Naive thymus-derived CD8-positive, alpha-beta T cell (primary cell): ENCODE measurements at regions not wholly inside any gene's neighbourhood (a gene's known extent, or its start where the extent isn't known, plus 50 kb on each side); places are given as distances from the start of the nearest gene placed in this dataset.
A peak's percentile ranks its signal among the peaks of the same experiment; 100 is the strongest.

Experiments
- ATAC-seq, 2 donors: fragments of 150-1000 bp; cut with Tn5 transposase in 1 of 2; sonication (Bioruptor Pico), chemical (Tn5 transposase) in 1 of 2; 1 replicate in 1 of 2; 2 replicates in 1 of 2; pipeline ENCODE4 v1.10.0; 2021; ENCODE audit warnings: mild to moderate bottlenecking in 2 of 2, moderate library complexity in 2 of 2
- POLR2A ChIA-PET: fragments of 350-600 bp; sonication (Branson Sonifier 250); formaldehyde crosslinking; loops from one replicate; lab custom pipeline; 2021; ENCODE audit warnings: antibody characterized with exemption; lab: Charles Lee
- DNase-seq, 10 donors: peaks; one replicate each; pipeline versions ENCODE4 v3.0.0 to v3.0.0-alpha.2; 2020 to 2022
- H3K27ac Mint-ChIP-seq, 10 donors: one replicate each; pipeline ENCODE4 v1.8.0; 2020 to 2022; ENCODE audit warnings: mild to moderate bottlenecking in 10 of 10, mixed read lengths in 10 of 10, moderate library complexity in 4 of 10, inconsistent platforms in 1 of 10
- H3K27me3 Mint-ChIP-seq, 5 donors: one replicate each; pipeline ENCODE4 v1.8.0; 2021 to 2022; ENCODE audit warnings: mixed read lengths in 5 of 5
- H3K36me3 Mint-ChIP-seq, 3 donors: one replicate each; pipeline ENCODE4 v1.8.0; 2020 to 2022; ENCODE audit warnings: mixed read lengths in 3 of 3, mild to moderate bottlenecking in 2 of 3, inconsistent platforms in 1 of 3
- H3K4me1 Mint-ChIP-seq, 4 donors: one replicate each; pipeline ENCODE4 v1.8.0; 2021 to 2022; ENCODE audit warnings: mixed read lengths in 4 of 4
- H3K4me3 Mint-ChIP-seq, 10 donors: one replicate each; pipeline ENCODE4 v1.8.0; 2020 to 2022; ENCODE audit warnings: mild to moderate bottlenecking in 10 of 10, mixed read lengths in 10 of 10, moderate library complexity in 6 of 10, inconsistent platforms in 1 of 10
- H3K9me3 Mint-ChIP-seq, 9 donors: one replicate each; pipeline ENCODE4 v1.8.0; 2020 to 2022; ENCODE audit warnings: mixed read lengths in 9 of 9, mild to moderate bottlenecking in 3 of 9, inconsistent platforms in 1 of 9, moderate library complexity in 1 of 9

GRCh38 chr1:222042120-222042519 is 300.2 kb upstream of the DUSP10 start:
- DNase-seq (no peak), ATAC-seq (no peak)
- POLR2A ChIA-PET: no interaction called here
- no peaks in the 10 kb centered on the region for H3K9me3 Mint-ChIP-seq
- no peak overlapping the region for H3K27ac Mint-ChIP-seq
- peaks cover 0 to 5% (median under 1%) of the 10 kb centered on the region in 5 donors for H3K27me3 Mint-ChIP-seq
- H3K4me1 Mint-ChIP-seq: peaks cover 0 to 3% (median 0%) of the 10 kb centered on the region in 4 donors
- H3K4me3 Mint-ChIP-seq: no peak overlapping the region
- no peaks in the 10 kb centered on the region for H3K36me3 Mint-ChIP-seq

- H3K27me3 Mint-ChIP-seq: peaks cover 0 to 10% (median 3%) of the 10 kb centered on the region in 5 donors
- ATAC-seq: no peak
- POLR2A ChIA-PET: no interaction called here
- DNase-seq: no peak
- no peak overlapping the region for H3K4me3 Mint-ChIP-seq
- no peak overlapping the region for H3K27ac Mint-ChIP-seq
- H3K9me3 Mint-ChIP-seq: no peaks in the 10 kb centered on the region
- H3K36me3 Mint-ChIP-seq: no peaks in the 10 kb centered on the region
- no peaks in the 10 kb centered on the region for H3K4me1 Mint-ChIP-seq
Observed at GRCh38 chr1:222040955-222041354, 299.1 kb upstream of the DUSP10 start.

GRCh38 chr1:222040121-222040805 is 298.4 kb upstream of the DUSP10 start:
- H3K27ac Mint-ChIP-seq: no peak overlapping the region

DNA sequence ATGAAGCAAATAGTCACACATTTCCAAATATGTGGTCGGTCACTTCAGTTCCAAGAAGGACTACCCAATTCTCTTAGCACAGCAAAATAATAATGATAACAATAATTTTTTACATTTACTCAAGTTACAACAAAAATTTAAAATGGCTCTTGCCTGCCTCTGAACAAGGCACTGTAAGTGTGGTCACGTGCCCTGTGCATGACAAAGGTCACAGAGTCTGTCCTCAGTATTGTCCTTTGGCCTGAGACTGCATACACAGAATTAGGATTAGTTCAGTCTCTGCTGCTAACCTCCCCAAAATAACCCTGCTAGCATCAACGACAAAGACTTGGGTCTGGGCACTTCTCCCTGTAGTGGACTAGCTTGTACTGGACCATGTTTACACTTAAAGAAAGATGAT is 297.1 kb upstream of the DUSP10 start:
- POLR2A ChIA-PET: no interaction called here
- H3K27ac Mint-ChIP-seq: no peak overlapping the region
- H3K9me3 Mint-ChIP-seq: no peaks in the 10 kb centered on the region
- H3K4me1 Mint-ChIP-seq: no peaks in the 10 kb centered on the region
- DNase-seq (no peak), ATAC-seq (no peak)
- no peaks in the 10 kb centered on the region for H3K36me3 Mint-ChIP-seq
- no peak overlapping the region for H3K4me3 Mint-ChIP-seq
- peaks cover 2 to 10% (median 3%) of the 10 kb centered on the region in 5 donors for H3K27me3 Mint-ChIP-seq

More at GRCh38 chr1:222040121-222040805, 298.4 kb upstream of the DUSP10 start:
- H3K4me3 Mint-ChIP-seq: no peak overlapping the region
- DNase-seq: no peak
- peaks cover 2 to 10% (median 3%) of the 10 kb centered on the region in 5 donors for H3K27me3 Mint-ChIP-seq
- H3K9me3 Mint-ChIP-seq: no peaks in the 10 kb centered on the region
- H3K36me3 Mint-ChIP-seq: no peaks in the 10 kb centered on the region
- POLR2A ChIA-PET: no interaction called here
- no peak for ATAC-seq
- no peaks in the 10 kb centered on the region for H3K4me1 Mint-ChIP-seq

GRCh38 chr1:222037720-222038119 is 295.8 kb upstream of the DUSP10 start:
- Mint-ChIP-seq H3K4me3 (no peak overlapping the region), H3K27ac (no peak overlapping the region), H3K9me3 (no peaks in the 10 kb centered on the region), H3K4me1 (no peaks in the 10 kb centered on the region), H3K36me3 (no peaks in the 10 kb centered on the region), H3K27me3 (peaks cover 2 to 10% (median 3%) of the 10 kb centered on the region in 5 donors)
- POLR2A ChIA-PET: no interaction called here
- DNase-seq: no peak
- no peak for ATAC-seq

DNA sequence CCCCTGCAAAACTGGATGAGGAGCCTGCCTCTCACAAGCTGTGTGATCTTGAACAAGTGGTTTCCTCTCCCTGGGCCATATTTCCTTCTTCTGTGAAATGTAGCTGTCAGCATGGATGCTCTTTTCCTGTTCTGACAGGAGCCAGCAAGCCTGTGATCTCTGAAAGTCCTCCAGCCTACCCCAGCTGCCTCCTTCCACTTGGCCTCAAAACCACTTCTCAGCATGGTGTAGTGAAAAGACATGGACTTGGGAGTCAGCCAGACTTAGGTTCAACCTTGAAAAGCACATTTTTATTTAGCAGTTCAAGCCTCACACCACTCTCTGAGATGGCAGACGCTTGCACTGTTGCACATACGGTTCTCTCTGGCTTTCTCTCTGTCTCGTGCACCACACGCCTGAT is 292.9 kb upstream of the DUSP10 start:
- Mint-ChIP-seq H3K27ac (no peak overlapping the region), H3K27me3 (peaks cover 2 to 10% (median 5%) of the 10 kb centered on the region in 5 donors), H3K9me3 (no peaks in the 10 kb centered on the region), H3K4me1 (no peaks in the 10 kb centered on the region), H3K36me3 (no peaks in the 10 kb centered on the region), H3K4me3 (no peak overlapping the region)
- ATAC-seq (no peak), DNase-seq (no peak)
- POLR2A ChIA-PET: no interaction called here

- POLR2A ChIA-PET: no interaction called here
- no peak overlapping the region for H3K27ac Mint-ChIP-seq
Observed at GRCh38 chr1:222033450-222033849, 291.6 kb upstream of the DUSP10 start.

DNA sequence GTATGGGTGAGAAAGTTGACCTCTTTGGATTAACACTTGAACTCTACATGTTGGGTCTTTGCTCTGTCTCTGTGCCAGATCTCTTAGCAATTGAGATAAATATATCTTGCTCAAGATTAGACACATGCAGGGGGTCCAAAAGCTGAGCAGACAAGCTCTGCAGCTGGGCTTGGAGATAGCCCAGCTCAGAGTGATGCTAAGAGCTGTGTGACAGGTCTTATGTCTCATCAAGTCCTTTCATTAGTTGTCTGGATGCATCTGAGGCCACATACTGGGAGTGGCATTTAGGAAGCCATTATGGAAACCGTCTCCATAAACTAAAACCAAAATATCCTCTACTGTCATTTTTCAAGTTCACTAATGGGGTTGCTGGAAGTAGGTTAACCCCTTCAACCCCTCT is 289.4 kb upstream of the DUSP10 start:
- Mint-ChIP-seq H3K9me3 (no peaks in the 10 kb centered on the region), H3K27me3 (peaks cover 0 to 13% (median 5%) of the 10 kb centered on the region in 5 donors), H3K36me3 (no peaks in the 10 kb centered on the region), H3K4me1 (no peaks in the 10 kb centered on the region), H3K27ac (no peak overlapping the region), H3K4me3 (no peak overlapping the region)
- POLR2A ChIA-PET: no interaction called here
- ATAC-seq (no peak), DNase-seq (no peak)

More at GRCh38 chr1:222033450-222033849, 291.6 kb upstream of the DUSP10 start:
- ATAC-seq (no peak), DNase-seq (no peak)
- H3K4me3 Mint-ChIP-seq: no peak overlapping the region
- peaks cover 2 to 10% (median 5%) of the 10 kb centered on the region in 5 donors for H3K27me3 Mint-ChIP-seq
- no peaks in the 10 kb centered on the region for H3K36me3 Mint-ChIP-seq
- no peaks in the 10 kb centered on the region for H3K4me1 Mint-ChIP-seq
- H3K9me3 Mint-ChIP-seq: no peaks in the 10 kb centered on the region

DNA sequence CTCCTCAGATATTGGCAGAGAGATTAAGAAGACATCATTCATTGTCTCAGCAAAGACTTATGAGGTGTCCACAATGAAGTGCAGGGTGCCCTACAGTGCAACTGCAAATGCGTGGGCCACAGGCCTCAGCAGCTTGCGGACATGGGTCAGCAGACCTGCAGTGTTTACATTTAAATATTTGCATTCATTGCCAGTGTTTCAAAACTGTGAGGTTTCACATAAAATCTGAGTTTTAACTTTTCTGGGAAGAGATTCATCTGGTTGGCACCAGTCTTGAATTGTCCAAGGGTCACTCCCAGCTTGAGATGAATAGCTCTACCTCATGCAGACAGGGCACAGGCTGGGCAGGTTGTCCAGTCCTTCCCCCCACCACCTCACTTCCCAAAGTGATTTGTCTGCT is 286.8 kb upstream of the DUSP10 start:
- H3K4me3 Mint-ChIP-seq: no peak overlapping the region
- no peak for ATAC-seq
- peaks cover 0 to 15% (median 3%) of the 10 kb centered on the region in 5 donors for H3K27me3 Mint-ChIP-seq
- POLR2A ChIA-PET: no interaction called here
- no peak overlapping the region for H3K27ac Mint-ChIP-seq
- no peak for DNase-seq
- no peaks in the 10 kb centered on the region for H3K36me3 Mint-ChIP-seq
- H3K4me1 Mint-ChIP-seq: no peaks in the 10 kb centered on the region
- no peaks in the 10 kb centered on the region for H3K9me3 Mint-ChIP-seq

GRCh38 chr1:222028116-222028515 is 286.2 kb upstream of the DUSP10 start:
- Mint-ChIP-seq H3K4me3 (no peak overlapping the region), H3K27ac (no peak overlapping the region), H3K4me1 (no peaks in the 10 kb centered on the region), H3K9me3 (no peaks in the 10 kb centered on the region), H3K36me3 (no peaks in the 10 kb centered on the region), H3K27me3 (peaks cover 0 to 15% (median 3%) of the 10 kb centered on the region in 5 donors)
- POLR2A ChIA-PET: no interaction called here
- ATAC-seq (no peak), DNase-seq (no peak)

DNA sequence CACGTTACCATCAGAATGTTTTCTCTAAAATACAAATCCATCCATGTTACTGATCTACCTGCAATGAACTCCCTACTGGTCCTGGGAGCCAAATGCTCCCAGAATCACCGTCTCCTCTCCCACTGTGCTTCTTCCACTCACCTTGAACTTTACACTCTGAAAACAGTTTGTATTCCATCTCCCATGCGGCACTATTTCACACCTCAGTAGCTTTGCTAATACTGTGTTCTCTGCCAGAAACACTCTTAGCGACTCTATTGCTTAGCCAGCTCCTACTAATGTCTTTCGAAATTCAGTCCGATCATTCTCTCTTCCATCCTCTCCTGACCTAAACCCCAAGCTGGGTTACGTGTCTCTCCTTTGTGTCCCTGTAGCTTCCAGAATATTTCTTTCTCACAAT is 284.4 kb upstream of the DUSP10 start:
- ATAC-seq (no peak), DNase-seq (no peak)
- Mint-ChIP-seq H3K27ac (no peak overlapping the region), H3K9me3 (no peaks in the 10 kb centered on the region), H3K27me3 (peaks cover 0 to 24% (median 1%) of the 10 kb centered on the region in 5 donors), H3K36me3 (no peaks in the 10 kb centered on the region), H3K4me1 (no peaks in the 10 kb centered on the region), H3K4me3 (no peak overlapping the region)
- POLR2A ChIA-PET: no interaction called here

GRCh38 chr1:222023025-222023424 is 281.1 kb upstream of the DUSP10 start:
- Mint-ChIP-seq H3K4me1 (no peaks in the 10 kb centered on the region), H3K36me3 (no peaks in the 10 kb centered on the region), H3K27ac (peak overlapping the region in 1 of 10 donors; percentile 1), H3K9me3 (no peaks in the 10 kb centered on the region), H3K4me3 (no peak overlapping the region), H3K27me3 (peaks cover 0 to 24% (median 1%) of the 10 kb centered on the region in 5 donors)
- ATAC-seq (no peak), DNase-seq (no peak)
- POLR2A ChIA-PET: no interaction called here

DNA sequence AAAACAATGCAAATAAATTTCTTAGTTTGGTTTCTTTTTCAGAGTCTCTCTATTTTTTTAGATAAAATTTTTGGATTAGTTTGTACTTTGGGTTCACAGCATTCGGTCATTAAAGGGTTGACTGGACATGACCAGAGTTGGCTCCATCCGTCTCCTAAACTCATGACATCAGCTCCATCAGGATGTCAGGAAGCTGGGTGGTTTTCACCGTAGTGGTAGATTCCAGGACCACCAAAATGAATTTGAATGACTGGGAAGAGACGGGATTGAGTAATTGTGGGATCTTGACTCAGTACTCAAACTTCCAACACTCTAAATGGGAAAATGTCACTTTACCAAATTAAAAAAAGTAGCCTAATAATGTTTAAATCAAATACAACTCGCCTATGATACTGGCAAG is 279.2 kb upstream of the DUSP10 start:
- H3K4me3 Mint-ChIP-seq: no peak overlapping the region
- DNase-seq: no peak
- no peaks in the 10 kb centered on the region for H3K36me3 Mint-ChIP-seq
- ATAC-seq: no peak
- H3K4me1 Mint-ChIP-seq: no peaks in the 10 kb centered on the region
- H3K9me3 Mint-ChIP-seq: no peaks in the 10 kb centered on the region
- peaks cover 1 to 10% (median 3%) of the 10 kb centered on the region in 5 donors for H3K27me3 Mint-ChIP-seq
- H3K27ac Mint-ChIP-seq: no peak overlapping the region
- POLR2A ChIA-PET: no interaction called here

GRCh38 chr1:222020553-222020952 is 278.7 kb upstream of the DUSP10 start:
- Mint-ChIP-seq H3K27me3 (peaks cover 0 to 9% (median 1%) of the 10 kb centered on the region in 5 donors), H3K4me1 (no peaks in the 10 kb centered on the region), H3K9me3 (no peaks in the 10 kb centered on the region), H3K4me3 (no peak overlapping the region), H3K27ac (no peak overlapping the region), H3K36me3 (no peaks in the 10 kb centered on the region)
- ATAC-seq: no peak
- DNase-seq: no peak
- POLR2A ChIA-PET: no interaction called here
